ENCODE measurements at regions not wholly inside any gene's neighbourhood (a gene's known extent, or its start where the extent isn't known, plus 50 kb on each side); places are given as distances from the start of the nearest gene placed in this dataset.

- TF ChIP-seq, protein P1, sequence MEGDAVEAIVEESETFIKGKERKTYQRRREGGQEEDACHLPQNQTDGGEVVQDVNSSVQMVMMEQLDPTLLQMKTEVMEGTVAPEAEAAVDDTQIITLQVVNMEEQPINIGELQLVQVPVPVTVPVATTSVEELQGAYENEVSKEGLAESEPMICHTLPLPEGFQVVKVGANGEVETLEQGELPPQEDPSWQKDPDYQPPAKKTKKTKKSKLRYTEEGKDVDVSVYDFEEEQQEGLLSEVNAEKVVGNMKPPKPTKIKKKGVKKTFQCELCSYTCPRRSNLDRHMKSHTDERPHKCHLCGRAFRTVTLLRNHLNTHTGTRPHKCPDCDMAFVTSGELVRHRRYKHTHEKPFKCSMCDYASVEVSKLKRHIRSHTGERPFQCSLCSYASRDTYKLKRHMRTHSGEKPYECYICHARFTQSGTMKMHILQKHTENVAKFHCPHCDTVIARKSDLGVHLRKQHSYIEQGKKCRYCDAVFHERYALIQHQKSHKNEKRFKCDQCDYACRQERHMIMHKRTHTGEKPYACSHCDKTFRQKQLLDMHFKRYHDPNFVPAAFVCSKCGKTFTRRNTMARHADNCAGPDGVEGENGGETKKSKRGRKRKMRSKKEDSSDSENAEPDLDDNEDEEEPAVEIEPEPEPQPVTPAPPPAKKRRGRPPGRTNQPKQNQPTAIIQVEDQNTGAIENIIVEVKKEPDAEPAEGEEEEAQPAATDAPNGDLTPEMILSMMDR (IDR thresholded peaks at IDR 0.05) = no peak
- TF ChIP-seq POLR2AphosphoS5 (IDR thresholded peaks at IDR 0.05) = no peak
- TF ChIP-seq POLR2A (IDR thresholded peaks at IDR 0.05) = no peak
These were observed 104.0 kb downstream of the SOX1 start for GRCh38 chr13:112170823-112171569.
